ENCODE measurements at regions not wholly inside any gene's neighbourhood (a gene's known extent, or its start where the extent isn't known, plus 50 kb on each side); places are given as distances from the start of the nearest gene placed in this dataset.

DNA sequence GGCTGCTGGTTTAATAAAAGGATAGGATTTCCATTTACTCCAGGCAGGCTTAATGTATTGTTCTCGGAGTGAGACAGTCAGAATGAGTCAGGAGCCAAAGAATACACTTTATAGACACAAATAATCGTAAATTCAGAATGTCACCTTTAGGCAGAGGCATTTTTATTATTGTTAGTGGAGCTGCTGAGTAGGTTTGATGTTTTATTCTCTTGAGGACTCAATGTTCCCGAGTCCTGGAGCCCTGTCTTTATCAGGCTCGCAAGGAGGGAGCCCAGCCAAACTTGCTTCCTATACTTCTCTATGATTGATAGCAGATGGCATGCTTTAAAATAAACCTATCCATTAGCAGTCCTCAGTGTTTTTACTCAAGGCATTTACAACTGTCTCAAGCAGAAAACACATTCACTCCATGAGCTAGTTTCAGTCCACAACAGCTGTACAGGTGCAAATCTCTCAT, 492.3 kb upstream of the ZEB2 start:
- intact Hi-C loops (cut with micrococcal nuclease), result loop anchor here (2.0 kb wide), 1 partner anchor 29 kb away; no protein-coding TSS in a partner anchor

DNA sequence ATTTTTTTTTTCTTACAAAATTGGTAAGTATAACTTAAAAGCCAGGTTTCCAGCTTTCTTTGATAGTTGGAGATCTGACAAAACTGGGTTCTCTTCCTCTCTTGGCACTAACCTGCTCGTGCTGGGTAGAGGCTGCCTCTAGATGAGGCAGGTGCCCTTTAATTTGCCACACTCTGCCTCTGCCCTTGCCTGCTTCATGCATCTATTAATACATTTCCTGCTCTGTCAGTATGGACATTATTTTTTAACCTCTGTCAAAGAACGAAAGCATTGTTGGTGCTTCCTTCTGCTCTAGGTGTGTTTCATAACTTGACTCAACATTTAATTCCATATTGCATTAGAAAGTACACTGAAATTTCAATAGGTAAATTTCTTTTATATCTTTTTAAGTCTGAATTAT, 490.7 kb upstream of the ZEB2 start:
- Histone ChIP-seq H3K4me2 (ENCODE audit: low read length) (no peak overlapping the region), H3F3A (ENCODE audit: low read length, unreplicated experiment) (peaks cover 16% of the 10 kb centered on the region), H2AFZ (ENCODE audit: low read length) (no peak overlapping the region), H3K4me3 (ENCODE audit: low read length) (no peak overlapping the region), H3K9ac (ENCODE audit: low read length) (no peak overlapping the region), H3K79me2 (ENCODE audit: low read length) (no peaks in the 10 kb centered on the region), H3K36me3 (ENCODE audit: low read depth, low read length) (no peaks in the 10 kb centered on the region), H3K27ac (ENCODE audit: low read length) (no peak overlapping the region), H3K9me2 (replicated peaks; ENCODE audit: low read length) (no peaks in the 10 kb centered on the region), H3K9me3 (ENCODE audit: low read length) (no peaks in the 10 kb centered on the region), H4K20me1 (ENCODE audit: low read length) (no peaks in the 10 kb centered on the region), H3K4me1 (ENCODE audit: insufficient read depth, low read length) (peaks cover 46% of the 10 kb centered on the region), H3K27me3 (ENCODE audit: low read length) (no peaks in the 10 kb centered on the region)
- POLR2A ChIA-PET (ENCODE audit: unreplicated experiment), result no interaction called here
- BruUV-seq (replicated peaks), result no TSS peak
- intact Hi-C loops (cut with micrococcal nuclease), result no loop called here
- TF ChIP-seq, protein P1, sequence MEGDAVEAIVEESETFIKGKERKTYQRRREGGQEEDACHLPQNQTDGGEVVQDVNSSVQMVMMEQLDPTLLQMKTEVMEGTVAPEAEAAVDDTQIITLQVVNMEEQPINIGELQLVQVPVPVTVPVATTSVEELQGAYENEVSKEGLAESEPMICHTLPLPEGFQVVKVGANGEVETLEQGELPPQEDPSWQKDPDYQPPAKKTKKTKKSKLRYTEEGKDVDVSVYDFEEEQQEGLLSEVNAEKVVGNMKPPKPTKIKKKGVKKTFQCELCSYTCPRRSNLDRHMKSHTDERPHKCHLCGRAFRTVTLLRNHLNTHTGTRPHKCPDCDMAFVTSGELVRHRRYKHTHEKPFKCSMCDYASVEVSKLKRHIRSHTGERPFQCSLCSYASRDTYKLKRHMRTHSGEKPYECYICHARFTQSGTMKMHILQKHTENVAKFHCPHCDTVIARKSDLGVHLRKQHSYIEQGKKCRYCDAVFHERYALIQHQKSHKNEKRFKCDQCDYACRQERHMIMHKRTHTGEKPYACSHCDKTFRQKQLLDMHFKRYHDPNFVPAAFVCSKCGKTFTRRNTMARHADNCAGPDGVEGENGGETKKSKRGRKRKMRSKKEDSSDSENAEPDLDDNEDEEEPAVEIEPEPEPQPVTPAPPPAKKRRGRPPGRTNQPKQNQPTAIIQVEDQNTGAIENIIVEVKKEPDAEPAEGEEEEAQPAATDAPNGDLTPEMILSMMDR (conservative IDR thresholded peaks at IDR 0.05; ENCODE audit: low read depth, low read length), result no peak
- TF ChIP-seq EZH2phosphoT487 (IDR thresholded peaks at IDR 0.05; ENCODE audit: borderline replicate concordance, low read length), result no peak
- no peak for DNase-seq
- no peak for ATAC-seq
- CTCF ChIA-PET, result no interaction called here

More for the DNA sequence above, 492.3 kb upstream of the ZEB2 start:
- POLR2A ChIA-PET (ENCODE audit: unreplicated experiment), result no interaction called here
- DNase-seq (peak; percentile 92), ATAC-seq (peak; percentile 79)
- Histone ChIP-seq H4K20me1 (ENCODE audit: low read length) (no peaks in the 10 kb centered on the region), H3K27ac (ENCODE audit: low read length) (peak overlapping the region; percentile 45), H3K36me3 (ENCODE audit: low read depth, low read length) (no peaks in the 10 kb centered on the region), H3K4me2 (ENCODE audit: low read length) (peak overlapping the region; percentile 56), H3K9ac (ENCODE audit: low read length) (no peak overlapping the region), H3K27me3 (ENCODE audit: low read length) (no peaks in the 10 kb centered on the region), H3K4me3 (ENCODE audit: low read length) (peak overlapping the region; percentile 22; the same call in 1 of the 2 replicates), H3K4me1 (ENCODE audit: insufficient read depth, low read length) (peaks cover 34% of the 10 kb centered on the region), H3K9me2 (replicated peaks; ENCODE audit: low read length) (no peaks in the 10 kb centered on the region), H2AFZ (ENCODE audit: low read length) (no peak overlapping the region), H3K79me2 (ENCODE audit: low read length) (no peaks in the 10 kb centered on the region), H3F3A (ENCODE audit: low read length, unreplicated experiment) (peaks cover 9% of the 10 kb centered on the region), H3K9me3 (ENCODE audit: low read length) (no peaks in the 10 kb centered on the region)
- BruUV-seq (replicated peaks), result no TSS peak
- CTCF ChIA-PET, result no interaction called here
- TF ChIP-seq EZH2 (IDR thresholded peaks at IDR 0.05; ENCODE audit: low read length, unreplicated experiment) (no peak), EZH2phosphoT487 (IDR thresholded peaks at IDR 0.05; ENCODE audit: borderline replicate concordance, low read length) (no peak)
- TF ChIP-seq, protein P1 (conservative IDR thresholded peaks at IDR 0.05; ENCODE audit: low read depth, low read length), result no peak

DNA sequence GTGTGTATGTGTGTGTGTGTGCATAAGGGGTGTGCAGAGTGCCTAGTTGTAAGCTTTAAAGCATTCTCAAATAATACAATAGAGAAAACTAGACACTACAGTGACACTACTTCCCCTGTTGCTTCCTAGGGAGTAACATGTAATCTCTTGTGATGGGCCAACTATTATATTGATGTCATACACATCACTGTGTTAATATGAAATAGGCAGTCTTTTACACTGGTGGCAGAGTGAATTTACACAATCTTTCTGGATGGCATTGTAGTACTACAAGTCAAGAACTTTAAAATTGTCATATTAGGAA, 488.0 kb upstream of the ZEB2 start:
- peak overlapping the region; percentile 50 for H3K4me3 ChIP-seq (ENCODE audit: low read length)
- CTCF ChIA-PET, result no interaction called here
- H3K4me2 ChIP-seq (ENCODE audit: low read length), result peak overlapping the region; percentile 75
- H3K4me1 ChIP-seq (ENCODE audit: insufficient read depth, low read length), result peaks cover 45% of the 10 kb centered on the region
- POLR2A ChIA-PET (ENCODE audit: unreplicated experiment), result interaction anchor here (1.0 kb wide), 1 partner anchor 339 kb away, joined by 3 read pairs; no protein-coding TSS in a partner anchor
- H3K9ac ChIP-seq (ENCODE audit: low read length), result peak overlapping the region; percentile 66
- H3K36me3 ChIP-seq (ENCODE audit: low read depth, low read length), result no peaks in the 10 kb centered on the region
- no peak for ATAC-seq
- intact Hi-C loops (cut with micrococcal nuclease), result loop anchor here (1.0 to 2.0 kb wide), 2 partner anchors 63 to 476 kb away; no protein-coding TSS in a partner anchor
- H3K27me3 ChIP-seq (ENCODE audit: low read length), result no peaks in the 10 kb centered on the region
- H3K79me2 ChIP-seq (ENCODE audit: low read length), result no peaks in the 10 kb centered on the region
- no peaks in the 10 kb centered on the region for H4K20me1 ChIP-seq (ENCODE audit: low read length)
- no TSS peak for BruUV-seq (replicated peaks)
- H3K9me2 ChIP-seq (replicated peaks; ENCODE audit: low read length), result no peaks in the 10 kb centered on the region
- no peaks in the 10 kb centered on the region for H3K9me3 ChIP-seq (ENCODE audit: low read length)
- H2AFZ ChIP-seq (ENCODE audit: low read length), result peak overlapping the region; percentile 71; the same call in 1 of the 2 replicates
- DNase-seq, result no peak
- peaks cover 16% of the 10 kb centered on the region for H3F3A ChIP-seq (ENCODE audit: low read length, unreplicated experiment)
- peak overlapping the region; percentile 95 for H3K27ac ChIP-seq (ENCODE audit: low read length)
- TF ChIP-seq, protein P1 (conservative IDR thresholded peaks at IDR 0.05; ENCODE audit: low read depth, low read length), result no peak
- TF ChIP-seq EZH2 (IDR thresholded peaks at IDR 0.05; ENCODE audit: low read length, unreplicated experiment), result no peak
- no peak for TF ChIP-seq EZH2phosphoT487 (IDR thresholded peaks at IDR 0.05; ENCODE audit: borderline replicate concordance, low read length)

Measured in PC-3 (cell line).